ENCODE measurements at regions not wholly inside any gene's neighbourhood (a gene's known extent, or its start where the extent isn't known, plus 50 kb on each side); places are given as distances from the start of the nearest gene placed in this dataset.

- H4K20me1 ChIP-seq (ENCODE audit: insufficient read depth, low read length) = no peaks in the 10 kb centered on the region
- Mint-ChIP-seq H3K9me3 (peaks cover 3 to 10% (median 5%) of the 10 kb centered on the region in 7 donors), H3K4me3 (no peak overlapping the region), H3K27me3 (ENCODE audit: low read depth in 3 of 3) (peaks cover 0 to 3% (median 1%) of the 10 kb centered on the region in 3 donors), H3K4me1 (no peaks in the 10 kb centered on the region), H3K36me3 (no peaks in the 10 kb centered on the region), H3K27ac (no peak overlapping the region)
- no peaks in the 10 kb centered on the region for H3K36me3 ChIP-seq (replicated peaks in 1 of 2; ENCODE audit: control insufficient read depth in 1 of 2, insufficient read depth in 2 of 2, low read length in 2 of 2)
- H2AFZ ChIP-seq (ENCODE audit: insufficient read depth, low read depth, low read length, poor library complexity, severe bottlenecking) = no peak overlapping the region
- no peak overlapping the region for H3K4me2 ChIP-seq (replicated peaks; ENCODE audit: extremely low read depth, low read length, poor library complexity, severe bottlenecking)
- DNase-seq = no peak
- intact Hi-C loops (cut with micrococcal nuclease) = no loop called here
- TF ChIP-seq CTCF (IDR thresholded peaks at IDR 0.05) = no peak
- no peaks in the 10 kb centered on the region for H3K4me1 ChIP-seq (ENCODE audit: control insufficient read depth in 1 of 2, insufficient read depth in 2 of 2, low read length in 2 of 2)
- H3K4me3 ChIP-seq (replicated peaks in 1 of 3; ENCODE audit: low read depth in 2 of 3, low read length in 3 of 3) = no peak overlapping the region
- no peak overlapping the region for H3K9ac ChIP-seq (ENCODE audit: insufficient read depth, low read length, poor library complexity, severe bottlenecking)
- no peaks in the 10 kb centered on the region for H3K79me2 ChIP-seq (ENCODE audit: insufficient read depth, low read length)
- no peaks in the 10 kb centered on the region for H3K27me3 ChIP-seq (ENCODE audit: control insufficient read depth in 2 of 2, insufficient read depth in 2 of 2, low read length in 2 of 2)
- H3K27ac ChIP-seq (ENCODE audit: low read depth in 1 of 2, low read length in 2 of 2) = no peak overlapping the region
- no peaks in the 10 kb centered on the region for H3K9me3 ChIP-seq (replicated peaks in 1 of 2; ENCODE audit: control insufficient read depth in 1 of 2, insufficient read depth in 1 of 2, low read length in 2 of 2)
Measured at GRCh38 chr13:79267560-79267959, 138.5 kb downstream of the RBM26 start.

GRCh38 chr13:79258489-79258888 lies 147.6 kb downstream of the RBM26 start:
- Histone ChIP-seq H3K27me3 (ENCODE audit: control insufficient read depth in 2 of 2, insufficient read depth in 2 of 2, low read length in 2 of 2) (no peaks in the 10 kb centered on the region), H2AFZ (ENCODE audit: insufficient read depth, low read depth, low read length, poor library complexity, severe bottlenecking) (no peak overlapping the region), H3K4me1 (ENCODE audit: control insufficient read depth in 1 of 2, insufficient read depth in 2 of 2, low read length in 2 of 2) (no peaks in the 10 kb centered on the region), H3K4me2 (replicated peaks; ENCODE audit: extremely low read depth, low read length, poor library complexity, severe bottlenecking) (no peak overlapping the region), H3K27ac (ENCODE audit: low read depth in 1 of 2, low read length in 2 of 2) (no peak overlapping the region), H3K9ac (ENCODE audit: insufficient read depth, low read length, poor library complexity, severe bottlenecking) (no peak overlapping the region), H3K4me3 (replicated peaks in 1 of 3; ENCODE audit: low read depth in 2 of 3, low read length in 3 of 3) (no peak overlapping the region), H3K9me3 (replicated peaks in 1 of 2; ENCODE audit: control insufficient read depth in 1 of 2, insufficient read depth in 1 of 2, low read length in 2 of 2) (no peaks in the 10 kb centered on the region), H3K79me2 (ENCODE audit: insufficient read depth, low read length) (no peaks in the 10 kb centered on the region), H3K36me3 (replicated peaks in 1 of 2; ENCODE audit: control insufficient read depth in 1 of 2, insufficient read depth in 2 of 2, low read length in 2 of 2) (no peaks in the 10 kb centered on the region), H4K20me1 (ENCODE audit: insufficient read depth, low read length) (no peaks in the 10 kb centered on the region)
- H3K4me3 Mint-ChIP-seq = no peak overlapping the region
- 0% methylated on average over 1 of the region's 3 CpGs for WGBS (ENCODE audit: insufficient coverage)
- intact Hi-C loops (cut with micrococcal nuclease) = no loop called here
- no peaks in the 10 kb centered on the region for H3K36me3 Mint-ChIP-seq
- peaks cover 6% of the 10 kb centered on the region for H3K4me1 Mint-ChIP-seq
- no peaks in the 10 kb centered on the region for H3K27me3 Mint-ChIP-seq (ENCODE audit: low read depth in 3 of 3)
- peak overlapping the region in 1 of 7 donors; percentile 24 for H3K27ac Mint-ChIP-seq
- peaks cover 0 to 8% (median 0%) of the 10 kb centered on the region in 7 donors for H3K9me3 Mint-ChIP-seq
- no peak for DNase-seq
- no peak for TF ChIP-seq CTCF (IDR thresholded peaks at IDR 0.05)

All from CD14-positive monocyte (primary cell).